ENCODE measurements at regions not wholly inside any gene's neighbourhood (a gene's known extent, or its start where the extent isn't known, plus 50 kb on each side); places are given as distances from the start of the nearest gene placed in this dataset.

DNA sequence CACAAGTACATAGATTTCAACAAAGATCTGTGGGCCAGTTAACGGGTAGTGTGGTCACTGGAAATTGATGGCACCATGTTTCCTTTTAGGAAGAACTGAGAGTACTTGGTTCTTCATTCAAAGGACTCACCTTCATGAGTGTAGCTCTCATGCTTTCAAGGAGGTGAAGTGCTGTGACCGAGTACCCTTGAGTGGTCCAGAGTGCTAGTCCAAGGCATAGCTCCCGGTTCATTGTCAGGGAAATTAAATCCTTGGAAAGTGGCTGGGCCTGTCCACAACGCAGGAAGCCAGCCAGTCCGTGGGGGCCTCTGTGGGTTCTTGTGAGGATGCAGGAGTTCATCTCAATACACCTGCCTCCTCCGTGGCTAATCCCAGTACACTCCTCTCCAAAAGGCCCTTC, 295.1 kb downstream of the GALR1 start:
- Histone ChIP-seq H3K36me3 (ENCODE audit: control insufficient read depth, insufficient read depth, low read length) (no peaks in the 10 kb centered on the region), H3K4me3 (ENCODE audit: low read depth, low read length) (no peak overlapping the region), H3K27me3 (ENCODE audit: control insufficient read depth, insufficient read depth, low read length) (no peaks in the 10 kb centered on the region)
- ChIA-PET POLR2A (no interaction called here), CTCF (no interaction called here)
- TF ChIP-seq, protein P1, sequence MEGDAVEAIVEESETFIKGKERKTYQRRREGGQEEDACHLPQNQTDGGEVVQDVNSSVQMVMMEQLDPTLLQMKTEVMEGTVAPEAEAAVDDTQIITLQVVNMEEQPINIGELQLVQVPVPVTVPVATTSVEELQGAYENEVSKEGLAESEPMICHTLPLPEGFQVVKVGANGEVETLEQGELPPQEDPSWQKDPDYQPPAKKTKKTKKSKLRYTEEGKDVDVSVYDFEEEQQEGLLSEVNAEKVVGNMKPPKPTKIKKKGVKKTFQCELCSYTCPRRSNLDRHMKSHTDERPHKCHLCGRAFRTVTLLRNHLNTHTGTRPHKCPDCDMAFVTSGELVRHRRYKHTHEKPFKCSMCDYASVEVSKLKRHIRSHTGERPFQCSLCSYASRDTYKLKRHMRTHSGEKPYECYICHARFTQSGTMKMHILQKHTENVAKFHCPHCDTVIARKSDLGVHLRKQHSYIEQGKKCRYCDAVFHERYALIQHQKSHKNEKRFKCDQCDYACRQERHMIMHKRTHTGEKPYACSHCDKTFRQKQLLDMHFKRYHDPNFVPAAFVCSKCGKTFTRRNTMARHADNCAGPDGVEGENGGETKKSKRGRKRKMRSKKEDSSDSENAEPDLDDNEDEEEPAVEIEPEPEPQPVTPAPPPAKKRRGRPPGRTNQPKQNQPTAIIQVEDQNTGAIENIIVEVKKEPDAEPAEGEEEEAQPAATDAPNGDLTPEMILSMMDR (IDR thresholded peaks at IDR 0.05; ENCODE audit: insufficient read depth, low read depth, low read length) = no peak
- no peak for DNase-seq (ENCODE audit: low read depth)

DNA sequence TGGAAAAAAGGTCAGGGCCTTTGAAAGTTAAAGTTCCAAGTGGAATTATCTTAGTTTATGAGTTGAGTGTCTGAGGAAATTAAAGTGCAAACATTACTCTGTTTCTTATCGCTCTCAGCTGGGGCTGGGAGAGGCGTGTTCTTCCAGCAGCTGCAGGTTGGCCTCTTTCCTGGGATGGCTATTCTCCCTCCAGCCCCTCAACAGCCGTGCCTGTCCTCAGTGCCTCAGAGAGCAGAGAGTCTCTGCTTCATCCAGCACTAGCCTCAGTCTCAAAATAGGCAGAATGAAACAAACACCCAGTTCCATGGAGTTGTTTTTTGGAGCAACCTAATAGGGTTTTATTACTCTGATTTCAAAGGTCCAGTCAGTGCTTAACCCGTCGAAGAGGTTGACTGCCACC, 298.1 kb downstream of the GALR1 start:
- POLR2A ChIA-PET = no interaction called here
- Histone ChIP-seq H3K27me3 (ENCODE audit: control insufficient read depth, insufficient read depth, low read length) (no peaks in the 10 kb centered on the region), H3K36me3 (ENCODE audit: control insufficient read depth, insufficient read depth, low read length) (no peaks in the 10 kb centered on the region), H3K4me3 (ENCODE audit: low read depth, low read length) (no peak overlapping the region)
- CTCF ChIA-PET = no interaction called here
- TF ChIP-seq, protein P1 (IDR thresholded peaks at IDR 0.05; ENCODE audit: insufficient read depth, low read depth, low read length) = no peak
- DNase-seq (ENCODE audit: low read depth) = no peak

DNA sequence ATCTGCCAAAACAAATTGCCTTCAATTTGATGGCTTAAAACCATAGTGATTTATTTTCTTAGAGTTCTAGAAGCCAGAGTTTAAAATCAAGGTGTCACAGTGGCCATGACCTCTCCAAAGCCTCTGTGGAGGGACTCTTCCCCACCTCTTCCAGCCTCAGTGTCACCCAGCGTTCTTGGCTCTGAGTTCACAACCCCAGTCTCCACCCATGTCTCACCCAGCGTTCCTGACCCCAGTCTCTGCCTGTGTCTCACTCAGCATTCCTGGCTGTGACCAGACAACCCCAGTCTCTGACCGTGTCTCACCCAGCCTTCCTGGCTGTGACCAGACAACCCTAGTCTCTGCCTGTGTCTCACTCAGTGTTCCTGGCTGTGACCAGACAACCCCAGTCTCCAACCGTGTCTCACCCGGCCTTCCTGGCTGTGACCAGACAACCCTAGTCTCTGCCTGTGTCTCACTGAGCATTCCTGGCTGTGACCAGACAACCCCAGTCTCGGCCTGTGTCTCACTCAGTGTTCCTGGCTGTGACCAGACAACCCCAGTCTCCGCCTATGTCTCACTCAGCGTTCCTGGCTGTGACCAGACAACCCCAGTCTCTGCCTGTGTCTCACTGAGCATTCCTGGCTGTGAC, 299.3 kb downstream of the GALR1 start:
- H3K27me3 ChIP-seq (ENCODE audit: control insufficient read depth, insufficient read depth, low read length) = no peaks in the 10 kb centered on the region
- POLR2A ChIA-PET = no interaction called here
- TF ChIP-seq, protein P1 (IDR thresholded peaks at IDR 0.05; ENCODE audit: insufficient read depth, low read depth, low read length) = no peak

DNA sequence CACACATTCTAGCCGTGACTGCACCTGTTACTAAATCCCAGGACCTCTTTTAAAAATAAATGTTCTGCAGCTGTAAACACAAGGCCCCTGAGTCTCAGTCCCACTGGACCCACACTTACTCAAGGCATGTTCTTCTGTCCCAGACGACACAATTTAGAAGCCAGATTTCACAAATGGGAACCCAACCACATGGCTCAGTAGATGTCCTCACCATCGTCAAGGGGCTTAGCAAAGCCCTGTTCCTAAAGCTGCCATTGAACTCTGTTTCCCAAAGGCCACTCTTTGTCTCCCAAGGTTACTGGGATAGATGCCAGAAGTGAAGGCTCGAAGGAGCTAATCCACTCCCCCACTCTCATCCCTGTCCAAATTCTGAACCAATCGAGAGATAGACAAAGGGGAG, 301.0 kb downstream of the GALR1 start:
- CTCF ChIA-PET = no interaction called here

More for the DNA sequence above, 299.3 kb downstream of the GALR1 start:
- CTCF ChIA-PET = no interaction called here
- H3K4me3 ChIP-seq (ENCODE audit: low read depth, low read length) = no peak overlapping the region
- H3K36me3 ChIP-seq (ENCODE audit: control insufficient read depth, insufficient read depth, low read length) = no peaks in the 10 kb centered on the region
- DNase-seq (ENCODE audit: low read depth) = no peak

DNA sequence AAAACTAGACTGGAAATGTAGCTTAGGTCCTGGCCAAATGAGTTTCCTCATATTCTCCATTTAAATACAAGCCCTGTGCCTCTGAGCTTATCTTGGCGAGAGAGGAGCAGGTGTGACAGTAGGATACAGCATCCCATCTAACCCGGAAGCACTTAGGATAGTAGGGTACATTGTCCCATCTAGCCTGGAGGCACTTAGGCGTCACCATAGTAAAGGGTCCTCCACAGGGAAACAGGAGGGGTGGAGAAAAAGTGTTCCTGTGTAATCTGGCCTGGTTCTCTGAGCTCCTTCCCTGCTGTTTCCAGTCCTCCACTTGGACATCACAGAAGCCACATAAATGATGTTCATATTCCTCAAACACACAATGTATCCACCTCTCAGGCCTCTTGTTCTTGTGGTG, 301.4 kb downstream of the GALR1 start:
- ChIA-PET CTCF (no interaction called here), POLR2A (no interaction called here)
- Histone ChIP-seq H3K27me3 (ENCODE audit: control insufficient read depth, insufficient read depth, low read length) (no peaks in the 10 kb centered on the region), H3K36me3 (ENCODE audit: control insufficient read depth, insufficient read depth, low read length) (no peaks in the 10 kb centered on the region), H3K4me3 (ENCODE audit: low read depth, low read length) (no peak overlapping the region)
- TF ChIP-seq, protein P1 (IDR thresholded peaks at IDR 0.05; ENCODE audit: insufficient read depth, low read depth, low read length) = no peak
- DNase-seq (ENCODE audit: low read depth) = no peak

More for the DNA sequence above, 301.0 kb downstream of the GALR1 start:
- Histone ChIP-seq H3K36me3 (ENCODE audit: control insufficient read depth, insufficient read depth, low read length) (no peaks in the 10 kb centered on the region), H3K4me3 (ENCODE audit: low read depth, low read length) (no peak overlapping the region), H3K27me3 (ENCODE audit: control insufficient read depth, insufficient read depth, low read length) (no peaks in the 10 kb centered on the region)
- no peak for DNase-seq (ENCODE audit: low read depth)
- TF ChIP-seq, protein P1 (IDR thresholded peaks at IDR 0.05; ENCODE audit: insufficient read depth, low read depth, low read length) = no peak
- POLR2A ChIA-PET = no interaction called here
